K562 (cell line): ENCODE measurements at regions not wholly inside any gene's neighbourhood (a gene's known extent, or its start where the extent isn't known, plus 50 kb on each side); places are given as distances from the start of the nearest gene placed in this dataset.

Source experiments
- CTCF ChIP-seq, 3 experiments: IDR thresholded peaks in 2 of 3; conservative IDR thresholded peaks in 1 of 3; 2 replicates each; pipeline ENCODE4 v1.5.1; 2011 to 2012; ENCODE audit warnings: low read length in 3 of 3, mild to moderate bottlenecking in 3 of 3, control low read depth in 2 of 3, improper control_type of control experiment in 1 of 3, inconsistent platforms in 1 of 3, low read depth in 1 of 3, mixed read lengths in 1 of 3, moderate library complexity in 1 of 3; ENCODE audit not compliant: insufficient read depth in 2 of 3
- GATAD2A ChIP-seq: fragments of 450-650 bp; IDR thresholded peaks from 2 replicates; pipeline ENCODE4 v1.6.1; 2017
- KAT2B ChIP-seq: IDR thresholded peaks from one replicate; pipeline ENCODE4 v1.6.1; 2012; ENCODE audit warnings: low read depth, mild to moderate bottlenecking, control low read depth, inconsistent platforms, low read length, moderate library complexity
- ZNF780A ChIP-seq: fragments of 250-450 bp; sonication (Bioruptor Pico); IDR thresholded peaks from 2 replicates; pipeline ENCODE4 v1.5.0; 2021; ENCODE audit warnings: mild to moderate bottlenecking

DNA sequence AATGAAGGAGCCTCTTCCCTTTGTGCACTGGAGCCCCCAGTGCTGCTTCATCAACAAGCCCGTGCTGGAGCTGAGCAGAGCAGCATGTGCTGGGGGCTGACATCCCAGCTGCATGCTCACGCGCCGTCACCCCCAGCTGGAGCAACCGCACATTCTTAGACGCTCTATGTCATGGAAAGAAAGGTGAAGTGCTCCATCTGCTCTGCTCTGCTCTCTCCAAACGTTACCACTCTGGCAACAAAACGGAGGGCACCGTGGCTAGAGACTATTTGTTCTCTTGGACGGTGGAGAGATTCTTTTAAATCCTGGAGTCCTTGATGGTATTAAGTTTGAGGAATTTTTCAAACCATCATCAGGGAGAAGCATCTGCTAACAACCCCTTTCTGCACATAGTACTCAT is 208.4 kb downstream of the C12orf75 start:
- TF ChIP-seq ZNF780A (CRISPR knock-in tag) (no peak), CTCF (IDR thresholded peaks at IDR 0.05 in 2 of 3, conservative IDR thresholded peaks at IDR 0.05 in 1 of 3; ENCODE audit: insufficient read depth in 2 of 3, low read depth in 1 of 3, low read length in 3 of 3) (no peak), KAT2B (no peak), GATAD2A (no peak)
